Ascending aorta (tissue), 2 donors: ENCODE measurements at regions not wholly inside any gene's neighbourhood (a gene's known extent, or its start where the extent isn't known, plus 50 kb on each side); places are given as distances from the start of the nearest gene placed in this dataset.

Source experiments
- DNase-seq, 2 donors: peaks; one replicate each; pipeline ENCODE4 v3.0.0-alpha.2; 2019; ENCODE audit warnings: low spot score in 2 of 2
- H3K27ac ChIP-seq, 2 donors: fragments of 200-600 bp; sonication (generic); one replicate each; pipeline ENCODE4 v1.5.1; 2016 to 2017; ENCODE audit warnings: mild to moderate bottlenecking in 1 of 2
- H3K27me3 ChIP-seq: fragments of 200-600 bp; sonication (generic); one replicate; pipeline ENCODE4 v1.5.1; 2017
- H3K36me3 ChIP-seq, 2 donors: fragments of 200-600 bp; sonication (generic); one replicate each; pipeline ENCODE4 v1.5.1; 2016
- H3K4me1 ChIP-seq, 2 donors: fragments of 200-600 bp; sonication (generic); one replicate each; pipeline ENCODE4 v1.5.1; 2016 to 2017; ENCODE audit warnings: mild to moderate bottlenecking in 1 of 2
- H3K4me3 ChIP-seq, 2 donors: fragments of 200-600 bp; sonication (generic); one replicate each; pipeline ENCODE4 v1.5.1; 2016 to 2017; ENCODE audit warnings: mild to moderate bottlenecking in 1 of 2
- H3K9me3 ChIP-seq, 2 donors: fragments of 200-600 bp; sonication (generic); one replicate each; pipeline ENCODE4 v1.5.1; 2016
- CTCF ChIP-seq, 3 experiments: fragments of 200-600 bp in 2 of 3; fragments of 450-650 bp in 1 of 3; sonication (generic) in 2 of 3; IDR thresholded peaks; one replicate each; pipeline ENCODE4 v1.5.1; 2016 to 2019; ENCODE audit warnings: antibody characterized with exemption in 3 of 3, mild to moderate bottlenecking in 1 of 3, moderate library complexity in 1 of 3
- intact Hi-C: fragments of 100-400 bp; cut with DNase I; formaldehyde crosslinking; loops from one replicate; pipeline ENCODE4 v1.15.1; 2023

- Histone ChIP-seq H3K4me3 (no peak overlapping the region), H3K36me3 (no peaks in the 10 kb centered on the region), H3K4me1 (no peaks in the 10 kb centered on the region), H3K27ac (no peak overlapping the region), H3K9me3 (no peaks in the 10 kb centered on the region), H3K27me3 (no peaks in the 10 kb centered on the region)
- intact Hi-C loops = no loop called here
- no peak for TF ChIP-seq CTCF (IDR thresholded peaks at IDR 0.05)
- DNase-seq = no peak
These were observed 366.1 kb downstream of the CTTN start for GRCh38 chr11:70764356-70764905.

GRCh38 chr11:70766901-70767300, 368.6 kb downstream of the CTTN start:
- no peak overlapping the region for H3K4me3 ChIP-seq
- no peaks in the 10 kb centered on the region for H3K27me3 ChIP-seq
- H3K36me3 ChIP-seq = no peaks in the 10 kb centered on the region
- no peaks in the 10 kb centered on the region for H3K9me3 ChIP-seq
- no peak overlapping the region for H3K27ac ChIP-seq
- intact Hi-C loops = no loop called here
- no peak for DNase-seq
- H3K4me1 ChIP-seq = no peaks in the 10 kb centered on the region
- TF ChIP-seq CTCF (IDR thresholded peaks at IDR 0.05) = no peak

GRCh38 chr11:70768346-70769095, 370.2 kb downstream of the CTTN start:
- intact Hi-C loops = no loop called here
- no peaks in the 10 kb centered on the region for H3K27me3 ChIP-seq
- no peak for TF ChIP-seq CTCF (IDR thresholded peaks at IDR 0.05)
- no peaks in the 10 kb centered on the region for H3K36me3 ChIP-seq
- H3K9me3 ChIP-seq = no peaks in the 10 kb centered on the region
- H3K4me1 ChIP-seq = no peaks in the 10 kb centered on the region
- H3K27ac ChIP-seq = no peak overlapping the region
- no peak overlapping the region for H3K4me3 ChIP-seq
- DNase-seq = no peak

- intact Hi-C loops = no loop called here
- no peak for TF ChIP-seq CTCF (IDR thresholded peaks at IDR 0.05)
- Histone ChIP-seq H3K4me1 (no peaks in the 10 kb centered on the region), H3K27me3 (no peaks in the 10 kb centered on the region), H3K9me3 (no peaks in the 10 kb centered on the region), H3K36me3 (no peaks in the 10 kb centered on the region), H3K27ac (no peak overlapping the region), H3K4me3 (no peak overlapping the region)
- no peak for DNase-seq
These were observed 370.8 kb downstream of the CTTN start for GRCh38 chr11:70769106-70769505.

- H3K4me1 ChIP-seq = no peaks in the 10 kb centered on the region
- no peaks in the 10 kb centered on the region for H3K9me3 ChIP-seq
- no peak for DNase-seq
- intact Hi-C loops = no loop called here
- H3K36me3 ChIP-seq = no peaks in the 10 kb centered on the region
- TF ChIP-seq CTCF (IDR thresholded peaks at IDR 0.05) = no peak
- H3K27ac ChIP-seq = no peak overlapping the region
- H3K4me3 ChIP-seq = no peak overlapping the region
- H3K27me3 ChIP-seq = no peaks in the 10 kb centered on the region
These were observed 371.2 kb downstream of the CTTN start for GRCh38 chr11:70769521-70769920.
